ENCODE measurements at regions not wholly inside any gene's neighbourhood (a gene's known extent, or its start where the extent isn't known, plus 50 kb on each side); places are given as distances from the start of the nearest gene placed in this dataset.

DNA sequence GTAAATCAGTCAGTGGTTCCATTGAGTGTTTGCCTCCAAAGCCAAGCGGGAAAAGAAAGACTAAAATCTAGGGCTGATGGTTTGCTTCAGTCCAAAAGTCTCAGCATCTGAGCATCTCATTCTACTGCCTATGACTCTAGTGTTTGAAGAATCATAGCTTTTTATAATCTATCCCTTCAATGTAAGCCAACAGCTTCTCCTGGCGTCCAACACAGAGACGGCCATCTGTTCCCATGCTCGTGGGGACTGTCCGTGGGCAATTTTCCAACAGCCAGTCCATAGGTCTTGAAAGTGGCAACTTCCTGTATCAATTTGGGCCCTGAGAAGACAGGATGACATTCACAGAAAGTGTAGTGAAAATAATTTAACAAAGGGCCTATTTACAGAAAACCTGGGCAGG lies 544.4 kb upstream of the TMEM132C start:
- Histone ChIP-seq H3K27me3 (replicated peaks in 1 of 2; ENCODE audit: control insufficient read depth in 2 of 2, insufficient read depth in 2 of 2, low read length in 1 of 2) (no peaks in the 10 kb centered on the region), H4K20me1 (ENCODE audit: control insufficient read depth, insufficient read depth) (no peaks in the 10 kb centered on the region), H3K4me3 (no peak overlapping the region), H3K9ac (ENCODE audit: control insufficient read depth, insufficient read depth, low read length) (no peak overlapping the region), H3K36me3 (ENCODE audit: control insufficient read depth in 2 of 2, insufficient read depth in 2 of 2, low read length in 1 of 2) (no peaks in the 10 kb centered on the region), H3K4me2 (ENCODE audit: control insufficient read depth, insufficient read depth) (no peak overlapping the region), H3K4me1 (ENCODE audit: control insufficient read depth, insufficient read depth, low read length) (no peaks in the 10 kb centered on the region), H3K27ac (ENCODE audit: control insufficient read depth, insufficient read depth) (no peak overlapping the region), H3K79me2 (ENCODE audit: control insufficient read depth, insufficient read depth, low read length) (no peaks in the 10 kb centered on the region), H3K9me3 (replicated peaks; ENCODE audit: control insufficient read depth, insufficient read depth, low read length) (no peaks in the 10 kb centered on the region), H2AFZ (ENCODE audit: control insufficient read depth, low read depth, low read length) (no peak overlapping the region)
- ATAC-seq (no peak), FAIRE-seq (no peak), DNase-seq (ENCODE audit: low read depth, low spot score) (no peak)
- intact Hi-C loops (cut with micrococcal nuclease; ENCODE audit: unreplicated experiment) (no loop called here), in situ Hi-C loops (cut with MboI) (no loop called here)
- ChIA-PET CTCF (no interaction called here), SMC1A (ENCODE audit: uncharacterized antibody, unreplicated experiment) (no interaction called here), RAD21 (ENCODE audit: unreplicated experiment) (no interaction called here), POLR2A (no interaction called here)
- BruUV-seq (replicated peaks): no TSS peak
- TF ChIP-seq PAX8 (IDR thresholded peaks at IDR 0.05) (no peak), BHLHE40 (IDR thresholded peaks at IDR 0.05; ENCODE audit: borderline replicate concordance in 1 of 2, low read depth in 2 of 2, low read length in 1 of 2) (no peak), HCFC1 (IDR thresholded peaks at IDR 0.05; ENCODE audit: low read length) (no peak), IKZF2 (IDR thresholded peaks at IDR 0.05) (no peak), WRNIP1 (IDR thresholded peaks at IDR 0.05; ENCODE audit: borderline replicate concordance, low read depth, low read length) (no peak)
- TF ChIP-seq, protein P1, sequence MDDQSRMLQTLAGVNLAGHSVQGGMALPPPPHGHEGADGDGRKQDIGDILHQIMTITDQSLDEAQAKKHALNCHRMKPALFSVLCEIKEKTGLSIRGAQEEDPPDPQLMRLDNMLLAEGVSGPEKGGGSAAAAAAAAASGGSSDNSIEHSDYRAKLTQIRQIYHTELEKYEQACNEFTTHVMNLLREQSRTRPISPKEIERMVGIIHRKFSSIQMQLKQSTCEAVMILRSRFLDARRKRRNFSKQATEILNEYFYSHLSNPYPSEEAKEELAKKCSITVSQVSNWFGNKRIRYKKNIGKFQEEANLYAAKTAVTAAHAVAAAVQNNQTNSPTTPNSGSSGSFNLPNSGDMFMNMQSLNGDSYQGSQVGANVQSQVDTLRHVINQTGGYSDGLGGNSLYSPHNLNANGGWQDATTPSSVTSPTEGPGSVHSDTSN (IDR thresholded peaks at IDR 0.05; ENCODE audit: insufficient replicate concordance, low read depth, low read length): no peak
- TF ChIP-seq, protein P2, sequence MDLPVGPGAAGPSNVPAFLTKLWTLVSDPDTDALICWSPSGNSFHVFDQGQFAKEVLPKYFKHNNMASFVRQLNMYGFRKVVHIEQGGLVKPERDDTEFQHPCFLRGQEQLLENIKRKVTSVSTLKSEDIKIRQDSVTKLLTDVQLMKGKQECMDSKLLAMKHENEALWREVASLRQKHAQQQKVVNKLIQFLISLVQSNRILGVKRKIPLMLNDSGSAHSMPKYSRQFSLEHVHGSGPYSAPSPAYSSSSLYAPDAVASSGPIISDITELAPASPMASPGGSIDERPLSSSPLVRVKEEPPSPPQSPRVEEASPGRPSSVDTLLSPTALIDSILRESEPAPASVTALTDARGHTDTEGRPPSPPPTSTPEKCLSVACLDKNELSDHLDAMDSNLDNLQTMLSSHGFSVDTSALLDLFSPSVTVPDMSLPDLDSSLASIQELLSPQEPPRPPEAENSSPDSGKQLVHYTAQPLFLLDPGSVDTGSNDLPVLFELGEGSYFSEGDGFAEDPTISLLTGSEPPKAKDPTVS (IDR thresholded peaks at IDR 0.05; ENCODE audit: low read depth, low read length): no peak
- TF ChIP-seq, protein P3, sequence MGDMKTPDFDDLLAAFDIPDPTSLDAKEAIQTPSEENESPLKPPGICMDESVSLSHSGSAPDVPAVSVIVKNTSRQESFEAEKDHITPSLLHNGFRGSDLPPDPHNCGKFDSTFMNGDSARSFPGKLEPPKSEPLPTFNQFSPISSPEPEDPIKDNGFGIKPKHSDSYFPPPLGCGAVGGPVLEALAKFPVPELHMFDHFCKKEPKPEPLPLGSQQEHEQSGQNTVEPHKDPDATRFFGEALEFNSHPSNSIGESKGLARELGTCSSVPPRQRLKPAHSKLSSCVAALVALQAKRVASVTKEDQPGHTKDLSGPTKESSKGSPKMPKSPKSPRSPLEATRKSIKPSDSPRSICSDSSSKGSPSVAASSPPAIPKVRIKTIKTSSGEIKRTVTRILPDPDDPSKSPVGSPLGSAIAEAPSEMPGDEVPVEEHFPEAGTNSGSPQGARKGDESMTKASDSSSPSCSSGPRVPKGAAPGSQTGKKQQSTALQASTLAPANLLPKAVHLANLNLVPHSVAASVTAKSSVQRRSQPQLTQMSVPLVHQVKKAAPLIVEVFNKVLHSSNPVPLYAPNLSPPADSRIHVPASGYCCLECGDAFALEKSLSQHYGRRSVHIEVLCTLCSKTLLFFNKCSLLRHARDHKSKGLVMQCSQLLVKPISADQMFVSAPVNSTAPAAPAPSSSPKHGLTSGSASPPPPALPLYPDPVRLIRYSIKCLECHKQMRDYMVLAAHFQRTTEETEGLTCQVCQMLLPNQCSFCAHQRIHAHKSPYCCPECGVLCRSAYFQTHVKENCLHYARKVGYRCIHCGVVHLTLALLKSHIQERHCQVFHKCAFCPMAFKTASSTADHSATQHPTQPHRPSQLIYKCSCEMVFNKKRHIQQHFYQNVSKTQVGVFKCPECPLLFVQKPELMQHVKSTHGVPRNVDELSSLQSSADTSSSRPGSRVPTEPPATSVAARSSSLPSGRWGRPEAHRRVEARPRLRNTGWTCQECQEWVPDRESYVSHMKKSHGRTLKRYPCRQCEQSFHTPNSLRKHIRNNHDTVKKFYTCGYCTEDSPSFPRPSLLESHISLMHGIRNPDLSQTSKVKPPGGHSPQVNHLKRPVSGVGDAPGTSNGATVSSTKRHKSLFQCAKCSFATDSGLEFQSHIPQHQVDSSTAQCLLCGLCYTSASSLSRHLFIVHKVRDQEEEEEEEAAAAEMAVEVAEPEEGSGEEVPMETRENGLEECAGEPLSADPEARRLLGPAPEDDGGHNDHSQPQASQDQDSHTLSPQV (IDR thresholded peaks at IDR 0.05): no peak
- WGBS (ENCODE audit: insufficient coverage, insufficient replicate concordance, low lambda C conversion rate, missing lambda C conversion rate): 32% methylated on average over 5 of the region's 5 CpGs
